CD4-positive, alpha-beta T cell (primary cell): ENCODE measurements at regions not wholly inside any gene's neighbourhood (a gene's known extent, or its start where the extent isn't known, plus 50 kb on each side); places are given as distances from the start of the nearest gene placed in this dataset.

Experiments used
- ATAC-seq: fragments of 200-7000 bp; cut with Tn5 transposase; one replicate; pipeline ENCODE4 v1.10.0; 2022; ENCODE audit warnings: mild to moderate bottlenecking; ENCODE audit not compliant: poor library complexity
- CTCF ChIA-PET: fragments of 350-600 bp; sonication (Branson Sonifier 250); formaldehyde crosslinking; loops from one replicate; lab custom pipeline; 2021; ENCODE audit warnings: antibody characterized with exemption, inconsistent platforms; lab: Charles Lee
- POLR2A ChIA-PET: fragments of 350-600 bp; sonication (Branson Sonifier 250); formaldehyde crosslinking; loops from one replicate; lab custom pipeline; 2021; ENCODE audit warnings: antibody characterized with exemption, inconsistent platforms; lab: Charles Lee
- DNase-seq, 14 experiments: peaks; one replicate each; pipeline ENCODE4 v3.0.0-alpha.2; 2013 to 2020; ENCODE audit warnings: mixed read lengths in 2 of 14
- H3K27ac ChIP-seq, 2 donors: one replicate each; pipeline versions ENCODE4 v1.5.1 to v1.7.0; 2013; ENCODE audit warnings: low read length in 2 of 2, low read depth in 1 of 2, mild to moderate bottlenecking in 1 of 2
- H3K27me3 ChIP-seq, 2 experiments: 1 replicate in 1 of 2; 2 replicates in 1 of 2; pipeline versions ENCODE4 v1.6.1 to v1.7.0; 2013; ENCODE audit warnings: low read length in 2 of 2, control low read depth in 1 of 2, mild to moderate bottlenecking in 1 of 2, moderate library complexity in 1 of 2; ENCODE audit not compliant: insufficient read depth in 2 of 2, control insufficient read depth in 1 of 2
- H3K36me3 ChIP-seq: one replicate; pipeline ENCODE4 v1.6.1; 2013; ENCODE audit warnings: low read length, control low read depth; ENCODE audit not compliant: insufficient read depth
- H3K4me1 ChIP-seq: one replicate; pipeline ENCODE4 v1.6.1; 2013; ENCODE audit warnings: low read length, control low read depth; ENCODE audit not compliant: insufficient read depth
- H3K4me3 ChIP-seq: one replicate; pipeline ENCODE4 v1.5.1; 2013; ENCODE audit warnings: mild to moderate bottlenecking, low read length, moderate library complexity
- H3K9me3 ChIP-seq, 2 experiments: 1 replicate in 1 of 2; 2 replicates in 1 of 2; pipeline versions ENCODE4 v1.6.1 to v1.7.0; 2013; ENCODE audit warnings: low read length in 2 of 2, mild to moderate bottlenecking in 2 of 2, control low read depth in 1 of 2, moderate library complexity in 1 of 2; ENCODE audit not compliant: control insufficient read depth in 1 of 2, insufficient read depth in 1 of 2
- H3K27ac Mint-ChIP-seq: one replicate; pipeline ENCODE4 v1.8.0; 2020; ENCODE audit warnings: mixed read lengths
- H3K27me3 Mint-ChIP-seq: one replicate; pipeline ENCODE4 v1.8.0; 2021; ENCODE audit warnings: mixed read lengths
- H3K36me3 Mint-ChIP-seq: one replicate; pipeline ENCODE4 v1.8.0; 2021; ENCODE audit warnings: low read depth, mixed read lengths
- H3K4me1 Mint-ChIP-seq: one replicate; pipeline ENCODE4 v1.8.0; 2021; ENCODE audit warnings: low read depth, mixed read lengths
- H3K4me3 Mint-ChIP-seq: one replicate; pipeline ENCODE4 v1.8.0; 2020; ENCODE audit warnings: mild to moderate bottlenecking, mixed read lengths
- H3K9me3 Mint-ChIP-seq: one replicate; pipeline ENCODE4 v1.8.0; 2020; ENCODE audit warnings: mixed read lengths
- intact Hi-C, 2 experiments: fragments of 100-400 bp; cut with DNase I in 1 of 2; cut with micrococcal nuclease in 1 of 2; formaldehyde crosslinking; loops; one replicate each; pipeline versions ENCODE4 v1.15.1 to v1.9.0; 2023 to 2025; cut with DNase I, micrococcal nuclease
- TF ChIP-seq, protein P1 (sequence below): fragments of 200-600 bp; IDR thresholded peaks from one replicate; pipeline ENCODE4 v1.8.0; 2022; ENCODE audit warnings: antibody characterized with exemption, mild to moderate bottlenecking

DNA sequence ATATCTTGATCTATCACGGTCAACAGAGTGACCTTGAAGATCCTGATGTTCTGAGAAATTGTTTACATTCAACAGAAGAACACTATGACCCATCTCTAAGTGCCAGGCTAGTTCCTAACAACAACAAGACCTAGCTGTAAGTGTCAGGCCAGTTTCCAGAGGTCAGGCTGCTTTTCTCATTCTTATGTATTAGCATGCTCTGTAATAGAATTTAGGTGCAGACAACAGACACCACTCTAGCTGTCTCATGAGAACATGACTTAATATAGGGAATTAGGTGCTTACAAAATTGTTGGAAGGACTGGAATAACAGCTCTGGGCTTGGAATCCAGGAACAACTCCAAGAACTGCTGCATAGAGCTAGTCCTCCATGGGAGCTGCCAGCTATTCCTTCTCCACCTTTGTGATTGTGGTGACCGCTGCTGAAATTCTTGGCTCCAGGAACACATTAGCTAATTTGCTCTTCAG lies 138.7 kb downstream of the SNX18 start:
- Mint-ChIP-seq H3K27me3 (no peaks in the 10 kb centered on the region), H3K27ac (no peak overlapping the region), H3K4me1 (peaks cover 4% of the 10 kb centered on the region), H3K9me3 (no peaks in the 10 kb centered on the region), H3K4me3 (no peak overlapping the region), H3K36me3 (no peaks in the 10 kb centered on the region)
- CTCF ChIA-PET: no interaction called here
- no peaks in the 10 kb centered on the region for H3K4me1 ChIP-seq
- POLR2A ChIA-PET: interaction anchor here (0.9 to 1.1 kb wide), 3 partner anchors 10 to 18 kb away, joined by 3 to 4 read pairs (median 3); no protein-coding TSS in a partner anchor
- no peaks in the 10 kb centered on the region for H3K36me3 ChIP-seq
- H3K9me3 ChIP-seq: no peaks in the 10 kb centered on the region
- H3K27me3 ChIP-seq: no peaks in the 10 kb centered on the region
- TF ChIP-seq, protein P1, sequence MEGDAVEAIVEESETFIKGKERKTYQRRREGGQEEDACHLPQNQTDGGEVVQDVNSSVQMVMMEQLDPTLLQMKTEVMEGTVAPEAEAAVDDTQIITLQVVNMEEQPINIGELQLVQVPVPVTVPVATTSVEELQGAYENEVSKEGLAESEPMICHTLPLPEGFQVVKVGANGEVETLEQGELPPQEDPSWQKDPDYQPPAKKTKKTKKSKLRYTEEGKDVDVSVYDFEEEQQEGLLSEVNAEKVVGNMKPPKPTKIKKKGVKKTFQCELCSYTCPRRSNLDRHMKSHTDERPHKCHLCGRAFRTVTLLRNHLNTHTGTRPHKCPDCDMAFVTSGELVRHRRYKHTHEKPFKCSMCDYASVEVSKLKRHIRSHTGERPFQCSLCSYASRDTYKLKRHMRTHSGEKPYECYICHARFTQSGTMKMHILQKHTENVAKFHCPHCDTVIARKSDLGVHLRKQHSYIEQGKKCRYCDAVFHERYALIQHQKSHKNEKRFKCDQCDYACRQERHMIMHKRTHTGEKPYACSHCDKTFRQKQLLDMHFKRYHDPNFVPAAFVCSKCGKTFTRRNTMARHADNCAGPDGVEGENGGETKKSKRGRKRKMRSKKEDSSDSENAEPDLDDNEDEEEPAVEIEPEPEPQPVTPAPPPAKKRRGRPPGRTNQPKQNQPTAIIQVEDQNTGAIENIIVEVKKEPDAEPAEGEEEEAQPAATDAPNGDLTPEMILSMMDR: no peak
- ATAC-seq: no peak
- intact Hi-C loops: no loop called here
- H3K4me3 ChIP-seq: no peak overlapping the region
- no peak overlapping the region for H3K27ac ChIP-seq
- no peak for DNase-seq

DNA sequence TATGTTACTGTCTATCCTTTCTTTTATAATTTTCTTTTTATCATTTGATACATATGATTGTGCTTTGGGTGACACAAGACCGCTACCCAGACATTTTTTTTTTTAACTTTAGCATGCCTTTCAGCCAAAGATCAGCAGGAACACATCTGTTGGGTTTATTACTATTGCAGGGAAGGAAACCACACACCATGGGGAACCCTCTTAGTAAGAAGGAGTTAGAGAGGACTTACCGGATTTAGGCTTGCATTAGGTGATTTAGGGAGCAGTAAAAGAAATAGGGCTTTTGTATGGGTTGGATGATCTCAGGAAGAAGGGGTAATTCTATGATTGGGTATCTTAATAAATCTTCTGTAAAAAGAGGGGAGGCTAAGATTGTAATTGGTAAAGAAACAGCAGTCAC lies 138.2 kb downstream of the SNX18 start:
- ChIA-PET POLR2A (interaction anchor here (1.0 kb wide), 1 partner anchor 15 kb away, joined by 3 read pairs; no protein-coding TSS in a partner anchor), CTCF (no interaction called here)
- H3K27me3 ChIP-seq: no peaks in the 10 kb centered on the region
- no peaks in the 10 kb centered on the region for H3K36me3 ChIP-seq
- no peak overlapping the region for H3K4me3 ChIP-seq
- ATAC-seq (no peak), DNase-seq (no peak)
- intact Hi-C loops: no loop called here
- no peaks in the 10 kb centered on the region for H3K9me3 ChIP-seq
- no peaks in the 10 kb centered on the region for H3K9me3 Mint-ChIP-seq
- no peak overlapping the region for H3K4me3 Mint-ChIP-seq
- TF ChIP-seq, protein P1: no peak
- H3K27ac Mint-ChIP-seq: no peak overlapping the region
- H3K27ac ChIP-seq: no peak overlapping the region
- H3K4me1 Mint-ChIP-seq: peaks cover 4% of the 10 kb centered on the region
- no peaks in the 10 kb centered on the region for H3K4me1 ChIP-seq
- H3K36me3 Mint-ChIP-seq: no peaks in the 10 kb centered on the region
- H3K27me3 Mint-ChIP-seq: no peaks in the 10 kb centered on the region

DNA sequence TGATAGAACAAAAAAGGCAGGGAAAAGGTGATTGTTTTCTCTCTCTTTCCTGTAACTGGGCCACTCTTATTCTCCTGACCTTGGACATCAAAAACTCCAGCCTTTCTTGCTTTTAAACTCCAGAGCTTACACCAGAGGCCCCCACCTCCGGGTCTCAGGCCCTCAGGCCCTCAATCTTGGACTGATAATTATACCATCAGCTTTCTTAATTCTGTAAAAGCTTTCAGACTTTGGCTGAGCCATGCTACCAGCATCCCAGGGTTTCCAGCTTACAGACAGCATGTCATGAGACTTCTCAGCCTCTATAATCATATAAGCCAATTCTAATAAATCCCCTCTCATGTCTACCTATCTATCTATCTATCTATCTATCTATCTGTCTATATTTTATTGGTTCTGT lies 137.7 kb downstream of the SNX18 start:
- Mint-ChIP-seq H3K27me3 (no peaks in the 10 kb centered on the region), H3K27ac (no peak overlapping the region)

More for the DNA sequence above, 137.7 kb downstream of the SNX18 start:
- H3K4me3 ChIP-seq: no peak overlapping the region
- H3K36me3 Mint-ChIP-seq: no peaks in the 10 kb centered on the region
- DNase-seq (no peak), ATAC-seq (no peak)
- H3K9me3 ChIP-seq: no peaks in the 10 kb centered on the region
- H3K27ac ChIP-seq: no peak overlapping the region
- CTCF ChIA-PET: no interaction called here
- H3K9me3 Mint-ChIP-seq: no peaks in the 10 kb centered on the region
- intact Hi-C loops: no loop called here
- H3K4me1 ChIP-seq: no peaks in the 10 kb centered on the region
- POLR2A ChIA-PET: no interaction called here
- H3K27me3 ChIP-seq: no peaks in the 10 kb centered on the region
- no peaks in the 10 kb centered on the region for H3K36me3 ChIP-seq
- TF ChIP-seq, protein P1: no peak
- H3K4me1 Mint-ChIP-seq: peaks cover 4% of the 10 kb centered on the region
- H3K4me3 Mint-ChIP-seq: no peak overlapping the region
